Esophagus muscularis mucosa (tissue), 4 donors: ENCODE measurements at regions not wholly inside any gene's neighbourhood (a gene's known extent, or its start where the extent isn't known, plus 50 kb on each side); places are given as distances from the start of the nearest gene placed in this dataset.
A peak's percentile ranks its signal among the peaks of the same experiment; 100 is the strongest.

ENCODE experiments used
- DNase-seq: peaks from one replicate; pipeline ENCODE4 v3.0.0-alpha.2; 2017; ENCODE audit errors: extremely low spot score
- H3K27ac ChIP-seq, 4 donors: fragments of 200-600 bp; sonication (generic); replicated peaks in 1 of 4; 1 replicate in 3 of 4; 2 replicates in 1 of 4; pipeline ENCODE4 v1.5.1; 2016 to 2019; ENCODE audit warnings: mild to moderate bottlenecking in 1 of 4
- H3K27me3 ChIP-seq, 4 donors: fragments of 200-600 bp; sonication (generic); one replicate each; pipeline versions ENCODE4 v1.5.1 to v1.6.0; 2016 to 2019
- H3K36me3 ChIP-seq, 4 donors: fragments of 200-600 bp; sonication (generic); one replicate each; pipeline ENCODE4 v1.5.1; 2016 to 2019
- H3K4me1 ChIP-seq, 4 donors: fragments of 200-600 bp; sonication (generic); one replicate each; pipeline ENCODE4 v1.5.1; 2016 to 2019
- H3K4me3 ChIP-seq, 4 donors: fragments of 200-600 bp; sonication (generic); 1 replicate in 2 of 4; 2 replicates in 2 of 4; pipeline ENCODE4 v1.5.1; 2016 to 2019; ENCODE audit warnings: mild to moderate bottlenecking in 4 of 4, moderate library complexity in 1 of 4
- H3K9me3 ChIP-seq, 4 donors: fragments of 200-600 bp; sonication (generic); 1 replicate in 3 of 4; 2 replicates in 1 of 4; pipeline ENCODE4 v1.5.1; 2016 to 2019
- CTCF ChIP-seq, 3 experiments: fragments of 200-600 bp in 2 of 3; fragments of 450-650 bp in 1 of 3; sonication (generic) in 2 of 3; IDR thresholded peaks; one replicate each; pipeline ENCODE4 v1.5.1; 2017 to 2019; ENCODE audit warnings: antibody characterized with exemption in 3 of 3, mild to moderate bottlenecking in 2 of 3, moderate library complexity in 1 of 3
- EP300 ChIP-seq: sonication (generic); formaldehyde crosslinking; IDR thresholded peaks from one replicate; pipeline ENCODE4 v1.6.1; 2017; ENCODE audit warnings: antibody characterized with exemption
- POLR2A ChIP-seq: fragments of 450-650 bp; IDR thresholded peaks from one replicate; pipeline ENCODE4 v1.6.1; 2017; ENCODE audit warnings: antibody characterized with exemption, moderate library complexity, mild to moderate bottlenecking, low read depth
- POLR2AphosphoS5 ChIP-seq, 2 donors: sonication (generic); formaldehyde crosslinking; IDR thresholded peaks; one replicate each; pipeline ENCODE4 v1.6.1; 2017; ENCODE audit warnings: antibody characterized with exemption in 2 of 2
- WGBS: methylation state at CpG from one replicate; pipeline ENCODE4 v1.1.5; 2018; 5-methylcytosine and 5-hydroxymethylcytosine counted together
- intact Hi-C: fragments of 100-400 bp; cut with DNase I; formaldehyde crosslinking; loops from one replicate; pipeline ENCODE4 v1.15.1; 2023

- Histone ChIP-seq H3K4me3 (no peak overlapping the region), H3K27ac (no peak overlapping the region), H3K36me3 (no peaks in the 10 kb centered on the region), H3K4me1 (no peaks in the 10 kb centered on the region), H3K9me3 (peaks cover 0 to 4% (median 0%) of the 10 kb centered on the region in 4 donors), H3K27me3 (no peaks in the 10 kb centered on the region)
- intact Hi-C loops = no loop called here
- TF ChIP-seq POLR2AphosphoS5 (IDR thresholded peaks at IDR 0.05) (no peak), POLR2A (no peak), EP300 (no peak), CTCF (IDR thresholded peaks at IDR 0.05) (no peak)
- WGBS = 88% methylated on average over 2 of the region's 2 CpGs
- peak; percentile 7 for DNase-seq
Measured at GRCh38 chr14:95021588-95021987, 135.7 kb downstream of the DICER1 start.

- no peak for TF ChIP-seq CTCF (IDR thresholded peaks at IDR 0.05)
- TF ChIP-seq EP300 = no peak
- no peak for TF ChIP-seq POLR2AphosphoS5 (IDR thresholded peaks at IDR 0.05)
- TF ChIP-seq POLR2A = no peak
- Histone ChIP-seq H3K36me3 (no peaks in the 10 kb centered on the region), H3K4me1 (no peaks in the 10 kb centered on the region), H3K9me3 (peaks cover 0 to 8% (median 0%) of the 10 kb centered on the region in 4 donors), H3K27ac (no peak overlapping the region), H3K27me3 (no peaks in the 10 kb centered on the region), H3K4me3 (no peak overlapping the region)
- intact Hi-C loops = no loop called here
- WGBS = 73% methylated on average over 4 of the region's 4 CpGs
- peak; percentile 68 for DNase-seq
Measured at GRCh38 chr14:95018821-95019220, 138.5 kb downstream of the DICER1 start.

GRCh38 chr14:95015046-95015445 lies 142.3 kb downstream of the DICER1 start:
- peak; percentile 39 for DNase-seq
- Histone ChIP-seq H3K36me3 (no peaks in the 10 kb centered on the region), H3K27ac (no peak overlapping the region), H3K27me3 (no peaks in the 10 kb centered on the region), H3K4me3 (no peak overlapping the region), H3K9me3 (peaks cover 0 to 4% (median 0%) of the 10 kb centered on the region in 4 donors), H3K4me1 (peaks cover 8 to 20% (median 20%) of the 10 kb centered on the region in 4 donors)
- intact Hi-C loops = no loop called here
- TF ChIP-seq POLR2AphosphoS5 (IDR thresholded peaks at IDR 0.05) = no peak
- no peak for TF ChIP-seq CTCF (IDR thresholded peaks at IDR 0.05)
- no peak for TF ChIP-seq EP300
- no peak for TF ChIP-seq POLR2A
- WGBS = 50% methylated on average over 1 of the region's 1 CpG

GRCh38 chr14:95014036-95014435 lies 143.3 kb downstream of the DICER1 start:
- intact Hi-C loops = no loop called here
- Histone ChIP-seq H3K9me3 (peaks cover 0 to 4% (median 0%) of the 10 kb centered on the region in 4 donors), H3K27ac (no peak overlapping the region), H3K4me3 (no peak overlapping the region), H3K4me1 (peaks cover 12 to 28% (median 23%) of the 10 kb centered on the region in 4 donors), H3K36me3 (no peaks in the 10 kb centered on the region), H3K27me3 (no peaks in the 10 kb centered on the region)
- DNase-seq = peak; percentile 60
- TF ChIP-seq POLR2A (no peak), POLR2AphosphoS5 (IDR thresholded peaks at IDR 0.05) (no peak), CTCF (IDR thresholded peaks at IDR 0.05) (no peak), EP300 (no peak)
- 95% methylated on average over 7 of the region's 7 CpGs for WGBS

GRCh38 chr14:95011445-95012006 lies 145.8 kb downstream of the DICER1 start:
- no peak for TF ChIP-seq CTCF (IDR thresholded peaks at IDR 0.05)
- no peak for TF ChIP-seq POLR2A
- TF ChIP-seq EP300 = no peak
- TF ChIP-seq POLR2AphosphoS5 (IDR thresholded peaks at IDR 0.05) = no peak
- no peaks in the 10 kb centered on the region for H3K36me3 ChIP-seq
- DNase-seq = peak; percentile 66
- H3K27me3 ChIP-seq = no peaks in the 10 kb centered on the region
- peaks cover 0 to 4% (median 0%) of the 10 kb centered on the region in 4 donors for H3K9me3 ChIP-seq
- 44% methylated on average over 16 of the region's 16 CpGs for WGBS
- peak overlapping the region; percentile 1 to 53 (median 22) for H3K27ac ChIP-seq
- H3K4me3 ChIP-seq = no peak overlapping the region
- peaks cover 13 to 31% (median 29%) of the 10 kb centered on the region in 4 donors for H3K4me1 ChIP-seq
- intact Hi-C loops = no loop called here
